Left renal cortex interstitium (tissue), 4 donors: ENCODE measurements at regions not wholly inside any gene's neighbourhood (a gene's known extent, or its start where the extent isn't known, plus 50 kb on each side); places are given as distances from the start of the nearest gene placed in this dataset.

Experiments used
- DNase-seq, 4 donors: peaks; one replicate each; pipeline ENCODE4 v3.0.0-alpha.2; 2013; ENCODE audit warnings: low read depth in 4 of 4, low spot score in 2 of 4, missing footprints in 1 of 4

DNA sequence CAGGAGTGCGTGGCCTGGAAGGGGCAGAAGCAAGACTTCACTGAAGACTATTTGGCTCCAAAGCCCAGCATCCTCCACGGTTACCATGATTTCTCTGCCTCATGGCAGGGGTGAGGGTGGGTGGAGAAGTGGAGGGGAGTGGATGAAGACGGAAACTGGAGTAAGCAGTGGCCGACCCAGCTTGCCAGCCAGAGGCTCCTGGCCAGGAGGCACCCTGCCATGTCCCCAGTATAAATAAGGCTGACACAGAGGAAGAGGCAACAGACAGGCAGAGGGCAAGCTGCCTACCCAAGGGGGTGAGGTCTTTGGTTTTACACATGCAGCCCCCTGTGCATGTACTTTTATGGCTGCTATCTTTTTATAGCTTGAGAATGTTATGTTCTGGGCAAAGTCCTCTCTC is 102.6 kb upstream of the TBX20 start:
- no peak for DNase-seq

DNA sequence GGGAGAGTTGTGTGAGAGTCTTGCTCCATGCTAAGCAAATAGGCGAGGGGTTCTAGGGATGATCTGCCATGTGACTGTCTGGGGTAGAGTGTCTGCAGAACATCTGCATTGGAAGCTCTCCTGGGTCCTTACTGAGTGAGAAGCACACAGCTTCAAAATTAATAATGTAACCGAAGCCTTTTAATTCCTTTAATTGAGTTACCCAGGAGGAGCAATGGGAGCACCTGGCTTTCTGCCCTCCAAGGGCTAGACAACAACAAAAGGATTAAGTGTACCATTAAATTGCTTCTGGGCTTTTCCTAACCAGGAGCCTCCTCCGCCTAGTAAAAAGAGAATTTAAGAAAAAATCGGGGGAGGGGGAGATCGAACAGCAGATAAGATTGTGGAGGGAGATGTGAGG is 102.0 kb upstream of the TBX20 start:
- DNase-seq, result no peak

DNA sequence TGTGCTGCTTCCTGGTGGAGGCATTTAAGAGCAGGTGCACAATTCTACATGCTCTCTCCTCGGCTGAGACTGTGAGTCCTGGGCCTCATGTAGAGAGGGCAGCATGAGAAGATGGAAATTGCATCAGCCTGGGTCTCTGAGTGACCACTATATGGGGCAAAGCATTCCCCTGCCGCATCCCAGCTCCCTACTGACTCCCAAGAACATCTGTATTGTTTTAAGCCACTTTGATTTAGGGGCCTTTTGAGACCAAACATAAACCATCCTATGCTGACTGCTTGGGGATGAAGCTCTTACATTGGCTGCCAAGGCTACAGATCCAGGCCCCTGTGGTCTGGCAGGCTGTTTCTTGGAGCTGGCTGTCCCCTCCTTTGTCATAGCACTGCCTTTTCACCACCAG is 101.3 kb upstream of the TBX20 start:
- DNase-seq, result no peak

DNA sequence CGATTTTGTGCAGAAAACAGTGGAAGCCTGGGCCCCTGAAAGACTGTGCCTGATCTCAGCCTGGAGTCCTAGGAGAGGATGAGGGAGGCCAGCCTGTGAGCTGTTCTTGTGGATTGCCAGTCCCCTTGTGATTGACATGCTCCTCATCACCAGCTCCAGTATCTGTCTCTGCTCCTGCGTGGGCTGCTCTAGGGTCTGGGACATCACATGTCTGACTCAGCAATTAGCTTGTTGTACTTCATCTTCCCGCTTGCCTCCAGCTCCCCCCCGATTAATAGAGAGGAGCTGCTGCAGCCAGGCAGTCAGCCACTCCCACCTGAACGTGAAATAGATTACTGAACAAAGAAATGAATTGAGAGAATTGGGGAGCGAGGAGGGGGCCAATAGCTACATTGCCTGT is 99.6 kb upstream of the TBX20 start:
- no peak for DNase-seq

DNA sequence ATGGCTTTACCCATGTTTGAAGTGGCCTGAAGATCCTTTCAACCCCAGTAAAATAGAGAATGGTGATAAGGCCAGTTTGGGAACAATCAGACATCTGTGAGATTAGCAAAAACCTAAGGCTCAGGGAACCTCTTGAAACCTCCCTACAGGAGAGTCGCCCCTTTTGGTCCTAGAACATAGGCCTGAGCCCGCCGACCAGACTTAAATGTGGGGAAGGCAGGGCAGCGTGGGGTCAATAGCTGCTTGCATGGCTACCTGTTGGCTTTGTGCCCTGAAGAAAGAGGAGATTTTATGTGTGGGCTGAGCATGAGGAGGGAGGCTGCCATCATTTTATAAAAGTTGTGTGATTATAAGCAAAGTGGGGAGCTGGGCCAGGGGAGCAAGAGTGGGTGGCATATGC is 97.6 kb upstream of the TBX20 start:
- DNase-seq, result no peak

DNA sequence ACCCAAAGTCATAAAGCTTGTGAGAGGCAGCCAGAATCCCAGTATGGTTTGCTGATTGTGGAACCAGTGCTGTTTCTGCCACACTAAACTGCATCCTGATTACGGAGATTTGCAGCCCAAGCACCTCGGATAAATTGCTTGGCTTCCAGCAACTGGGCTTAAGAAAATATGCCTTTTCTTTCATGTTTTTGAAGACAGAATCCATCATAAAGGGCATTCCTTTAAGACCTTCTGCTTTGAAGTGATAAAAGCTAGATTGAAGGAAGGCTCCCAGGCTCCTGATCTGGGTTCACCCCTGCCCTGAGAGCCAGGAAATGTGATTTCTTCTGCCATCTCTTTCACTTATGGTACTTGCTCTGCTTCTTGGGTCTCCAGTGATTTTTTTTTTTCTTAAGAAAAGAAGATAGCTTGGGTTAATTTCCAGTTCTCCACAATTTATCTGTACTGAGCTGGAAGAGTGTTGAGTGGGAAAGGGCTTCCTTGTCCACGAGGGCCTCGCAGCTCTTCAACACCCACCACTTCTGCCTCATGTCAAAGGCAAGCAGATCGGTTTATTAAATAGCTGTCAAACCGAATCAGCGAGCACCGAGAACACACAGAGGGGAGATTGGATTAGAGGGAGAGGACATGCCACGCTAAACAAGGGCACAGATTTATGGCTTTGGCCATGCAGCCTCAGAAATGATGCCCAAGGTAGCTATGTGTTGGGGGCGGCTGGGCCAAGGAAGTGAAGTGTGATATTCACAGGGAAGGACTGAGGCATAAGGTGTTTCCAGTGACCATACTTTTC is 94.9 kb upstream of the TBX20 start:
- DNase-seq, result no peak

DNA sequence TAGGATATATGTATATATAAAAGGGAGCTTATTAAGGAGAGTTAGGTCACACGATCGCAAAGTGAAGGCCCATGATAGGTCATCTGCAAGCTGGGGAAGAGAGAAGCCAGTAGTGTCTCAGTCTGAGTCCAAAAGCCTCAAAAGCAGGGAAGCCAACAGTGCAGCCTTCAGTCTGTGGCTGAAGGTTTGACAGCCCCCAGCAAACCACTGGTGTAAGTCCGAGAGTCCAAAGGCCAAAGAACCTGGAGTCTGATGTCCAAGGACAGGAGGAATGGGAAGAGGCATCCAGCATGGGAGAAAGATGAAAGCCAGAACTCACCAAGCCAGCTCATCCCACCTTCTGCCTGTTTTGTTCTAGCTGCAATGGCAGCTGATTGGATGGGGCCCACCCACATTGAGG is 88.9 kb upstream of the TBX20 start:
- no peak for DNase-seq

DNA sequence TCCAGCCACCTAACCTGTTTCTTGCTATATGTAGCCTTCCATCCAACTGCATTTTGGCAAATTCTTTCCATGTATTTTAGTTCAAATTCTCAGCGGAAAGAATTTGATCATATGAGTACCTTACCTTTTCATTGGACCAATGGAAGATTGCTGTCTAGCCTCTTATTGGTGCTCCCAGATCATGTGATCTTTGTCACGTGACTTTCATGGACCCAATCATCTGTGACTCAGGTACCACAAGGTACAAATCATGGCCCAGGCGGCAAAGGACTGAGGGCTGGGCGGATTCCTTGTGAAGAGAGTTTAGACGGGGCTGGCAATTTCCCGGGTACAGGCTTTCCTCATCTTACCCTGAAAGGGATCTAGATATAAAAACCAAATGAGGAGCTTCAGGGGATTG is 85.9 kb upstream of the TBX20 start:
- no peak for DNase-seq

DNA sequence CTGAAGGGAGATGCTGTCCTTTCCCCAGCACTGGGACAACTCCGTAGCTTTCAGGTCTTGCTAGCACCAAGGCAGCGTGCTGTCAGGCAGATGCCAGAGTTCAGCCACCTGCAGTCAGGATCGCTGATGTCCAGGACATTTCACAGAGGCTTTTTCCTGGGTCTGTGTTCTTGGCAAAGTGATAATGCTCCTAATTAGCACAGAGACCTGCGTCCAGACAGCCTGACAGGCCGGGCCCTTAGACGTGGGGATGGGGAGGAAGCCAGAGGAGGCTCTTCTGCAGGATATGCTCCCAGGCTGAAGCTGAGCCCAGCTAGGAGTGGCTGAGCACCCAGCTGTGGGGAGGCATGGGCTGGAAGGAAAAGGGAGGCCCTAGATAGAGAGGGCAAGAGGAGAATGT is 82.5 kb upstream of the TBX20 start:
- no peak for DNase-seq

DNA sequence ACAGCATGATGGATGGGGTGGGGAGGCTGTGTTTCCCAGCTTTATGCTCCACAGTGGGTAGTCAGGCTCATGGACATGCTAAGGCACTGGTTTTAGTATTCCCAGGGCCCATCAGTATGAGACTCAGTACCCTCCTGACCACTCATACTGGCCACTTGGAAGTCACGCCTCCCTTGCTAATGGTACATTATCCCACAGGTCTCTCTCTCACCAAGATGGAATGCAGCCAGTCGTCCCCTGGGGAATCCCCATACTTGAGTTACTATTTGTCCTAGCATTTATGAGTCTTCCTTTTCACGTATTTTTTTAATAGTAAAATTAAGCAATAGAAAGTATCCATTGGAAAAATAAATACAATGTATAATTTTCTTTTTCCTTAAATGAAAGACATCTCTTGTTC is 80.6 kb upstream of the TBX20 start:
- DNase-seq, result no peak

DNA sequence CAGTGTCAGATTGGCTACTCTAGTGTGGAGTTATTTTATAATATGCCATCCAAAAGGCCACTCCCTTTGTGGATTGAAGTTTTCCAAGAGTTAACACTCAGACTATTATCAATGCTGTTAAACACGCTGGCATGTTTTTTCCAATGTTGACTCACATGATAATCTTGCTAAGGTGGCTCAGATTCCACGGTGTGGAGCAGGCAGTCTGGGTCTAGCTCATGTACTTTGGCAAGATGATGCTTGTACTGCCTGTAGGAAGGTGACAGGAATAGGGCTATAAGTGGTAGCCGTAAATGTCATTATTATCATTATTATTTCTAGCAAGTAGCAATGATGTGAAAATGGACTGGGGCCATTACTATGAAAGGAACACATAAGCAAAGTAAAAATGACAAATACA is 79.4 kb upstream of the TBX20 start:
- DNase-seq, result no peak

DNA sequence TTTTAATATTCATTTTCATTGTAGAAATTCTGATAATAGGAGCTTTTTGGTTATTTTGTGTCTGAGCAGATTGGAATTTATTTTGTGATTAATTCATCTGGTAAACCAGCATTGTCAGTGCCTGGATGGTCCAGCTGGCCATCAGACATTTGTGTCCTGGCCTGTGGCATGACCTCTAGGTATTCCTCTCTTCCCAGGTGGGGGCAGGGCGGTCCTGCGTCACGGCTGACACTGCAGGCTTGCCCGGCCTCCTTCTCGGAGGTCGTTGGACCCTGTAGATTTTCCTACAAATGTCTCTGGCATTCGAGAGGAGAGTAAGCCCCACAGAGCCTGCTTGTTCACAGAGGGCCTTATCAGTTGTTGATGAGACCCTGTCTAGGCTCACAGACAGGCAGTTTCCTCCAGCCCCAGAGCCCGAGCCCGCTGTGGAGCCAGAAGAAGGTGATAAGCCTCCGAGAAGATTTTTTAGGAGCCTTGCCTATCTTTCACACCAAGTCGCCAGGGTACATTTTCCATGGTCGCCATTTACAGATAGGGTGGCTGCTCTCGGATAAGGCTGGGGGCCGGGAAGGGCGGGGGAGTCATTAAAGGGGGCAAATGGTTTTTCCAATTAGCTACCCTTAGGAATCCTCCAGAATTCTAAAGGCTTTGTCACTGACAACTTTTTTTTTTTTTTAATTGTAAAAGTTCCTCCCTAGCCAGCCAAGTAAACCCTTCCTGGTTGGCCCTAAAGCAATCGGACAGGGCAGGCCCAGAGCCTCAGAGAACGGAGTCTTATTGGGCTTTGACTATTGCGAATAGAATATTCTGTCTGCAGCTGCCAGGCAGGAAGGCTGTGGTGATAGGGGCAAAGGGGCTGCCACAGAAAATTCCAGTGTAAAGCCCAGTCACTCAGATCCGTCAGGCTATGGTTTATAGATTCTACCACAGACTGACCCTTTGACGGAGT is 78.1 kb upstream of the TBX20 start:
- no peak for DNase-seq

DNA sequence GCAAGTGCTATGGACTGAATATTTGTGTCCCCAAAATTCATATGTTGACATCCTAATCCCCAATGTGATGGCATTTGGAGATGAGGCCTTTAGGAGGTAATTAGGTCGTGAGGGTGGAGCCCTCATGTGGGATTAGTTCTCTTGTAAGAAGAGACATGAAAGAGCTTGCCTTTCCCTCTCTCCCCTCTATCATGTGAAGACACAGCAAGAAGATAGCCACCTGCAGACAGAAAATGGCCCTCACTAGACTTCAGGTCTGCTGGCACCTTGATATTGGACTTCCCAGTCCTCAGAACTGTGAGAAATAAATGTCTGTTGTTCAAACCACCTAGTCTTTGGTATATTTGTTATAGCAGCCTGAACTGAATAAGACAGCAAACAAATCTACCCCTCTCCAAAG is 75.1 kb upstream of the TBX20 start:
- no peak for DNase-seq

DNA sequence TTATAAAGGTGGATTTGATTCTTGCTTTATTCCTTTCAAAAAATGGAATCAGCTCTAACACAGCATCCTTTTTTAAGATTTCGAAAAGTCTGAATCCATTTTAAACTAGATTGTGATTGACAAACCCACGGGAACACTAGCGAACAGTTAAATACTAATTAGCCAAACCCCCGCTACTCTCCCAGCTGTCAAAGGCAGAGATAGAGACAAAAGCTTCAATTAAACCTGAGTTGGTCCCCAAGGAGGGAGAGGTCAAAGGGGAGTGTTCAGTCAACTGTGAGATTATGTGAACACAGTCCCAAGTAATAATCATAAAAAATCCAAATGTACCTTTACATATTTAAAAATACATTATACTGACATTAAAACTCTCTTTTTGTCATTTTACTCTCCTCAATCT is 65.7 kb upstream of the TBX20 start:
- no peak for DNase-seq

DNA sequence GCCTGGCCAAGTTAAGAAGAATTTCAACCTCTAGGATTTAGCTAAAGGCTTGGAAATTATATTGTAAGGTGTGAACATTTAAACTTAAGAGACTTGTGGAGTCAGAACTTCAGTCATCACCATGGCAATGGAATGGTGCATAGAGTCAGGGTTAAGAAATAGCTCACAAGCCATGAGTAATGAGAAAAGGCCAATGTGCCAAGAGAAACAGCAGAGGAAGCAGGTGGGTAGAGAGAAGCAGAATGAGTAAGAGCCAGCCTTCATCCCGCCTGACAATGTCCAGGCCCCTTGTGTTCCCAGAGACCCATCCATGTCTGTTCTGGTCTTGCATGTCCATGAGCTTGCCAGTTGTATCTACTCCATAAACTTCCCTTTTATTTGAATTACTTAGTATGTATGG is 62.6 kb upstream of the TBX20 start:
- no peak for DNase-seq

DNA sequence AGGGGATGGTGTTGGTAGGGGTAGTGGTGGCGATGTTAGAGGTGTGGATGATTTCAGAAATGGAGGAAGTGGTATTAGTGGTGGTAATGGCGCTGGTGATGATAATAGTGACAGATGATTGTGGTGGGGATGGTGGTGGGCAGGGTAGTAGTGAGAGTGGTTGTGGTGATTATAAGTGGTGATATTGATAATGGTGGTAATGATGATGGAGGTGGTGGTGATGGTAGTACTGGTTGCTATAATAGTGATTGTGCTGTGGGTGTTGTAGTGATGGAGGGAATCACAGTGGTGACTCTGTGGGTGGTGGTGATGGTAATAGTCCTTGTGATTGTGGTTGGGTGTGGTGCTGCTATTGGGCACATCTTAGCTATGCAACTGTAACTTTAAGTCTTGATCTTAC is 61.6 kb upstream of the TBX20 start:
- DNase-seq, result no peak

DNA sequence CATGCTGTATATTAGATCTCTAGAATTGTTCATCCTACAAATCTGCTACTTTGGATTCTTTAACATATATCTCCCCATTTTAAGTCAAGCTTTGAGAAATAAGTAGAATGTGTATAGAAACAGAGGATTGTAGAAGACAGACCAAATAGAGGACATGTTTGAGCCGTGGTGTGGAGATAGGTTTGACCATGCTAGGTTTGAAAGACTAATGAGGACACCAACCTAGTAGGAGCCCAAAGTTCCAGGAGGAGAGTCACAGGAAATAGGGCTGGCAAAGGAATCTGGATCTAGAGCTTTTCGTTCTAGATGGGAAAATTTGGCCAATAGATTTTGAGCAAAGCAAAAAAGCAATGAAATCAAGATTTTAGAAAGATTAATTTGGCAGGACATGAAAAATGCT is 60.5 kb upstream of the TBX20 start:
- DNase-seq, result no peak

DNA sequence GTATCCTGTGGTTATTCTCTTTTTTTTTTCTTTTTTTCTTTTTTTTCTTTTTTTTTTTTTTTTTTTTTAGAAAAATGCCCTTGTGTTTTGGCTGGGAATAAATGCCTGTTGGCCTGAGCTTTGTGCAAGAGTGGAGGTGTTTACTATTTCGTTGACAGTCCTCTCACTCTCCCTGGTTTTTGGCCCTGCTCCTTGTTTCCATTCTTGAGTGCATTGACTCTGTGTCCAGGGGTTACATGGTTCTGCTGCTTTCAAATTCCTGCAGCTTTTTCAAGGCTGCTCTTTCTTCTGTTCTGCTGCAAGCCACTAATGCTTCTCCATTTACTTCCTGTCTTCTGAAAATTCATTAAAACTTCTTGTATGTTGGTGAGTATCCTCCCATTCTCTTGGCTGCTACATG is 59.7 kb upstream of the TBX20 start:
- DNase-seq, result no peak
